GM18909 (cell line): ENCODE measurements at regions not wholly inside any gene's neighbourhood (a gene's known extent, or its start where the extent isn't known, plus 50 kb on each side); places are given as distances from the start of the nearest gene placed in this dataset.

ENCODE experiments used
- ATAC-seq: cut with Tn5 transposase; IDR thresholded peaks from one replicate; pipeline ENCODE4 v1.9.1; 2021; ENCODE audit warnings: mild to moderate bottlenecking; ENCODE audit not compliant: unreplicated experiment, poor library complexity

DNA sequence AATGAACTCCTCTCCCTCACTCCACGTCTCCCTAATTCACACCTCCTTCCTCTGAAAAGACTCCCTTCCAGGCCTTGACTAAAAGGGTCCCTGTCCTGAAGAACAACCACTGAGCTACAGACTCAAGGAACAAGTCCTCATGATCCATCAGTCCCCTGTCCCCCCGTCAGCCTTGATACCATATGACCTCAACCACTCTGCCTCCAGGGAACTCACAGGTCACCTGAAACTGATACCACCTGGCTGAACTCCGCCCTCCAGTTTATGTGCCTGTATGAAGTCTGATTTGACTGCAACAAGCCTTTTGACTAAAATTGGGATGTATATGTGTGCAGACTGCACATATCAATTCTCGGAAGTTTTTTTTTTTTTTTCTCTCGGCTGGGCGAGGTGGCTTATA, 88.7 kb downstream of the UGCG start:
- peak; percentile 38 for ATAC-seq

DNA sequence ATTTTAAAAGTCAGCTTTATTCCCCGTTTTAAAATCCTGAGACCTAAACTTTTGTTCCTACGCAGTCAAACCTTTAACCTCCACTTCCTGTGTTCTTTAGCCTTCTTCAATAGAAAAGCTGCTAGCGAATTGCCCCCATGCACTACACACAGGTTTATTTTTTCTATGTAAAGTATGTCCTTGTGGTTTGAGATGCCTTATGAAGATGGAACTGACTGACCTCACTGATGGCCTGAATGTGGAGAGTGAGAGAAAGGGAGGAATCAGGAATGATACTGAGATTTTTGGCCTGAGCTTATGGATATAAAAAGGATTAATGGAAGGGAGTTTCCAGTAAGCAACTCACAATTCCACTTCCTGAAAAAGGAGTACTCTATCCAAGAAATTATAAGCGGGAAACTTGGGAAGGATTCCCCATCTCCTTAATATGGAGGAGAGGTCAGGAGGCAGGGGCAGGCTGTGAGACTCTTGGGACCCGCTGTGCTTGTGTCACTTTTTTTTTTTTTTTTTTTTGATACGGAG, 89.5 kb downstream of the UGCG start:
- ATAC-seq, result no peak
